Amniotic stem cell (primary cell): ENCODE measurements at regions not wholly inside any gene's neighbourhood (a gene's known extent, or its start where the extent isn't known, plus 50 kb on each side); places are given as distances from the start of the nearest gene placed in this dataset.

Experiments used
- DNase-seq: peaks from one replicate; lab custom pipeline; 2025; lab: John Stamatoyannopoulos, UW

DNA sequence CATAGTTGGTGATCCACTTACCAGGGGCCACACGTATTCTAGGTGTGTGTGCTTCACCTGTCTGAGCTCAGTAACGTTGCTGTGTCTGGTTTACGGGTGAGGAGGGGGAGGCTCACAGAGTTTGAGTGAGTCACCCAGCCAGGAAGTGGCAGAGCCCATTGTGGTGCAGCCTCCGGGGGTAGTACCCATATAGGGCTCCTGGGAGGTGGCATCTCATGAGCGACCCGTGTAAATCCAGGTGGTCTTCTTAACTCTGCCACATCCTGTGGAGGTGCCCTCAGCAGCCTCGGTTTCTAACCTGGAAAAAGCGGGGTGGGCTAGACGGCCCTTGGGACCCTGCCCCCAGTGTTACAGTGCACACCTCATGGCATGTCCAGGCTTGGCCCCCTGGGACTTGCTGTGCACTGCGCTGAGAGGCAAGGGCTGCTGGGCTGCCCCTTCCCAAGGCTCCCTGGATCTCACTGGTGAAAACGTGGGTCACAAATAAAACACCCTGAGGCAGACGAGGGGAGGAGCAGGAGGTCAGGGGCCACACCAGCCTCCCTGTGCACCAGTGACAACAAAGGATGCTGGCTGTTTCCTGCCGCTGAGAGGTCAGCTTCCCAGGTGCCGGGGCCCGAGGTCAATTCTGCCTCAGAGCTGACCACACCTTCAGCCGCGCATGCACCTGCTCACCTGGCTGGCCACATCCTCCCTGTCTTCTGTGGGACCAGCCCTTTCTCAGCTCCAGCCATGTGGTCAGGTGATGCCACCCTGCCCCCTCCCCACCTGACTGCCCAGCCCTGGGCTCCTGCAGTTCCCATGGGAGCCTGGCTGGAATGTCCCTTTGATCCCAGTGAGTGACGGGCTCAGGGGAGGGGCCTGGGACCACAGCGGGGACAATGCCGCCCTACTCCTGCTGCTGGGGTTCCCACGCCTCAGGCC, 305.1 kb downstream of the CTTN start:
- no peak for DNase-seq

DNA sequence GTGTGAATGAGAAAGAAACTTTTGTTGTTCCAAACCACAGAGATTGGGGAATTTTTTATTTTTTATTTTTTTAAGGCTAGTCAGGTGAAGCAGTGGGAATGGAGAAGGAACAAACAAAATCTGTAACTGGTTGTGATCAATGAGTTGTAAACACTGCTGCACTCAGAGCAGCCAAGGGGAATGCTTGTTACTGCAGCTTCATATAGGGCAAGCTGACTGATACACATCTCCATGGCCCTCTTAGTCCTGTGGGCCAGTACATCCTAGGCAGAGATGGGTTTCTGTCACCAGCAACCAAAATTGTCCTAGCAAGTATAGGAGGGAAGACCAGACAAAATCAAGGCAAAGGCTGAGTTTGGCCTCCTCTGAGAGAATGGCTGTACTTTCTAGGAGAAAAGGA, 306.8 kb downstream of the CTTN start:
- no peak for DNase-seq

DNA sequence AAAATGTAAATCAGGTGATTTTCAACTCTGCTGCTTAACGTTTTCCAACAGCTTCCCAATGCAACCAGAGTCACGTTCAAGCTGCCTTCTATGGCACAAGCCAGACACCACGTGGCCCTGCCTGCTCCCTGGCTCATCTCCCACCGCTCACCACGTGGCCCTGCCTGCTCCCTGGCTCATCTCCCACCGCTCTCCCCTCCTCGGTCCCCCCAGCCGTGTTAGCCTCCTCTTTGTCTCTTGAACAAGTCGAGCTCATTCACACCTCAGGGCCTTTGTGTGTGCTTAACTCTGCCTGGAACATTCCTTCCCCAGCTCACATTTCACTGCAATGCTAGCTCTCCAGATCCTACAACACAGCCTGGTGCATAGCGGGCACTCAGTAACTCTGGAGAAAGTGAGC, 307.6 kb downstream of the CTTN start:
- DNase-seq, result no peak

DNA sequence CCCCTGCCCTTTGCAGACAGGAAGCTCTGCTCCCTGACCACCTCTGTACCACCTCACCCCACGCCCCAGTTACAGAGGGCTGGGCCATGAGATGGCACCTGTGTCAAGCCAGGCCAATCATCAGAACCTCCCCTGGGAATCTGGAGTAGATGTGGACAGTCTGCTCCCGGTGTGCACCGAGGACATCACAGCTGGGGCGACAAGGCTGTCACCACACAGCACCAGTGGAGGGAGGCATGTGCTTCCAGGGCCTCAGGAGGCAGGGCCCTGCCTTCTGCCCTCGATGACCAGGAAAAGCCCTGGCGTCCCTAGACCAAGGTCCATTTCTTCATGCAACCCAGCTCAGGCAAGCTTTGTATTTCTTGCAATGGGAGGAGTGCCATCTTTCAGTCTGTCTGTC, 309.5 kb downstream of the CTTN start:
- DNase-seq, result no peak

DNA sequence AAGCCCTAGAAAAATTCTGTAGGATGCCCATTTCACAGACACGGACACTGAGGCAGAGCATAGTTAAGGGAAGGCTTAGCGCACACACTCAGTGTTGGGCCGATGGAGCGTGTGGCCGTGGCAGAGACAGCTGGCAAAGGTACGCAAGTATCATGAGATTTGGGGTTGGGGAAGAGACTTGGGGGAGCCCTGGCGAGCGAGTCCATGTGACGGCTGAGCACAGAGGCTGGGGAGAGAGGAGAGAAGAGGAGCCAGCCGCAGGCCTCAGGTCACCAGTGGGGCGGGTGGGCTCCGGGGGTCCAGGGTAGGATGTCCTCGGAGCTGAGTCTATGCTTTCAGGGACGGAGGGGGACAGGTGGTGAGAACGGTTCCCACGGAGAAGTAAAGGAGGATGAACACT, 311.3 kb downstream of the CTTN start:
- DNase-seq, result no peak

DNA sequence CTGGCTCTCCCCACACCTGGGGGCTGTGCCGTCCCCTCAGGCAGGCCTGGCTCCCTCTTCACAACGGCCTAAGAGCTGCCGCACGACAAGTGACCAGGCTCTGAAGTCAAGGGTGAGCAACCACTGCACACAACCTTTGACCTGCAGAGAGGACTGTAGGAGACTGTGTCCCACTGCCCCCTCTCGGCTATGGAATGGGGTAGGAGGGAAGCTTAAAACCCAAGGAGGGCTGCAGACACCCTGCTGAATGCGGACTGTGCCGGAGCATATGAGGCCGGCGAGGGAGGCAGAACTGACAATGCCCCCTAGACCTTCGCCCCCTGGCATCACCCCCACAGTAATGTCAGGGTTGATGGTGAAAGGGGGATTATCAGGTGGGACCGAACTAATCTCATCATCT, 311.9 kb downstream of the CTTN start:
- DNase-seq, result no peak

DNA sequence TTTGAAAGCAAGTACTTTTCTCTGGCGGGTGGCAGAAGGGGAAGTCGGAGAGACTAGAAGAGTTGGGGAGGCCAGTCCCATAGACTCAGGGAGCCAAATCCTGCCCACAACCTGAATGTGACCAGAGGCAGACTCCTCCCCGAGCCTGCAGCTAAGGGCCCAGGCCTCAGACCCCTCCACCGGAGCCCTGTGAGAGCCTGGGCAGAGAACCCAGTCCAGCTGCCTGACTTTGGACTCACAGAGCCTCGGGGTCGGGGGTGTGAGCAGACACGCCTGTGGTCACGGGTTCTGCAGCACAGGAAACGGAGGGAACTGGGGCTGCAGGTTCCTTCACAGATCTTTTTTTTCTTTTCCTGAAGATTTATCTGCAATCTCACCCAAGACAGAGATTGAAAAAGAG, 312.3 kb downstream of the CTTN start:
- no peak for DNase-seq

DNA sequence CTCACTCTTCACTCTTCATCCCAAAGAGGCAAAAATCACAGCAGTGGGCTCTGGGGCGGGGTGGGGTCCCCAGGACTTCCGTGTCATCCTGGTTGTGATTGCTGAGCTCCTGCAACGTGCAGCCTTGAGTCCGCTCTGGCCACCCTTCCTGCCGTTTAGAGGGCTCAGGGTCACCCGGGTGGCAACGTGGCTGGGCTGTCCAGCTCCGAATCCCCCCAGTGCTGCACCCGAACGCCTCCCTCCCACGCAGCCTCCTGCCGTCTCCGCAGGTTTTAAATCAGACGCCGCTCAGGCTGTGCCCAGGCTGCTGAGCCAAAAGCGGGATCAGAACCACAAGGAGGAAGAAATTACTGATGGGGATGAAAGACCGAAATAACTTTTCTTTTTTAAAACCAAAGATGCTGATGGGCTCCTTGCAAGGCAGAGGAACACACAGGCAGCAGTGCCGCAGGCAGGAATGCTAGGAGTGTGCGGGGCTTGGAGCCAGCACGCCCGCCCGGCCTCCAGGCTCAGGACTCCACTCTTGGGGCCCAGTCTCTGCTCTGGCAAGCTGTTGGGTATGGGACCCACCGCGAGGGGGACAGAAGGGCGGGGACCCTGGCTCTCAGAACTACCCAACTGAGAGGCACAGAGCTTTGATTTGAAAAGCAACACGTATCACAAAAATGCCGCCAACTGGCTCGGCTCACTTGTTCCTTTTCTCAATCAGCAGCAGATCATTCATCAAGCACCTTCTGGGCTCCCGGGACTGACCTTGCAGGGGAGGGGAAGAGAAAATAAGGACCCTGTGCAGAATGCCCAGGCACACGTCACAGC, 313.0 kb downstream of the CTTN start:
- DNase-seq, result no peak

DNA sequence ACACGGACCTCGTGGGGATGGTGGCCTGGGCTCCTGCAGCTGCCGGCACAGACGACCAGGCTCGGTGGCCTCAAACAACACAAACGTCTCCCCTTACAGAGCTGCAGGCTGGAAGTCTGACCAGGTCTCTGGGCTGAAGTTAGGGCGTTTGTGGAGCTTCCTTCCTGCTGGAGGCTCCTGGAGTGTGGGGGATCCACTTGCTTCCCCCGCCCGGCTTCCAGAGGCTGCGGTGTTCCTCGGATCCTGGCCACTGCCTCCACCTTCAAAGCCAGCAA, 313.5 kb downstream of the CTTN start:
- DNase-seq, result no peak

DNA sequence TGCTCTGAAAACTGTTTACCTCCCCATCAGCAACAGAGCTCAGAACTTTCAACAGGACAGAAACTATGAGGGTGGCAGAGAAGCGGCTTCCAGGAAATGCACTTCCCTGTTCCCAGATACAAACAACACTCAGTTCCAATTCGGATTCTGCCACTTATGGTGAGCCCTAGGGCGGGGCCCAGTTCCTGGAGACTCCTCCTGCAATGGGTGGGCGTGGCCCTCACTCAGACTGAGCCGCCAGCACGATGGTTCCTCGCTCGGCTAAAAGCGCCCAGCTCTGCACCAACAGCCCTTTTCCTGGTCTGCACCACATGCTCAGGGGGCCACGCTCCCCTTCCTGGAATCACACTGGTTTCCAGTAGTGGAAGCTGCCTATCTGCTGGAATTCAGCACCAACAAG, 314.1 kb downstream of the CTTN start:
- no peak for DNase-seq

DNA sequence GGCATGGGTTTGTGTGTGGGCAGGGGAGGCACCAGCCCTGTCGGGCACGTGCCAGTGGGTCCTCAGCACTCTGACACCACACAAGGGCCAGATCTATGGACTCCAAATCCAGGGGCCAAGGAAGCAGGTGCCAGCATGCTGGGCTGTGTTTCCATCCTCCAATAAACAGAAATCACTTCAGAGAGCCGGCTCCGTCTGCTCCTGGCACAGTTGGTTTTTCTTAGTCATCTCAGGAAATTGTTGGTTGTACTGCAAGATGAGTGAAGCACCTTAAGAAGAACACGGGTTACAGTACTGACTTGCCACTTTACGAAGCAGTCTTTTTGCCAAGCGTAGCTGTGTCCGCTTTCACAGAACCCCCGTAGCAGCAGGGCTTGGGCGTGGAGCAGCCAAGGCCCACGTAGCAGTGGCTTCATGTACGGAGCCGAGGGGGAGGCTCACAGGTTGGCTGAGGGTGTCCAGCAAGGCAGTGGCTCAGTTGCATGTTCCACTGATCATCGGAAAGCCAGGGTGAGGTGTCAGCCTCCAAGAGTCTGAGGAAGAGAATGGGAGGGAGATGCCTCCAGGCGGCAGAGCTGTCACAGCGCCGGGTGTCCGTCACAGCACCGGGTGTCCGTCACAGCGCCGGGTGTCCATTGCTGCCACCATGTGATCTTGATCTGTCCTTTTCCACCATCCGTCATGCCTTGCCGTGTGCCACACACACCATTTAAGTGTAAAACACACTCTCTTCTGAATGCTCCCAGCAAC, 314.9 kb downstream of the CTTN start:
- DNase-seq, result no peak

DNA sequence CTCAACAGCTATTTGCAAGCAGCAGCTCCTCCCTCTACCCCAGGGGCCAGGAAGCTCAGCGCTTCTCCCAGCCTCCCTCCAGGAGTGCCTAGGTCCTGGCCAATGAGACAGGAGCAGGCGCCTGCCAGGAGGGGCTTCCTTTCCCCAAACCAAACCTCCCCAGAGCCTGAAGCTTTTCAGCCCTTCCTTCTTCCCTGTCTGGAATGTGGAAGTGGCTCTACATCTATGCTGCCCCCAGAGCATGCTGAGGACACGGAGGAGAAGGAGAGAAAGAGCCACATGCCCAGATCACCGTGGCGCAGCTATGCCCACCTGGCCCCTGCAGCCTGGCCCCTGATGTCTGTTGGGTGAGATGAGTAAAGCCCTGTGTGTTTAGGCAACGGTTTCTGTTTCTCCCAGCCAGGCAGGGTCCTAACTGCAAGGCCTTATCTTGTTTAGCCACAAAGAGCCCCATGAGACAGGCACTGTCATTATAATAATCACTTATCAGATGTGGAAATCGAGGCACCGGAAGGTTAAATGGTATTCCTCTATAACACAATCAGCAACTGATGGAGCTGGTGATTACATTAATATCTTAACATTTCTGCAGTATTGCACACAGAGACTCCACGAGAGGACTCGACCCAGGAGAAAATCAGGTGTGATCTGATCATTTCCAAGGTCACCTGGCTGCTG, 315.8 kb downstream of the CTTN start:
- no peak for DNase-seq

DNA sequence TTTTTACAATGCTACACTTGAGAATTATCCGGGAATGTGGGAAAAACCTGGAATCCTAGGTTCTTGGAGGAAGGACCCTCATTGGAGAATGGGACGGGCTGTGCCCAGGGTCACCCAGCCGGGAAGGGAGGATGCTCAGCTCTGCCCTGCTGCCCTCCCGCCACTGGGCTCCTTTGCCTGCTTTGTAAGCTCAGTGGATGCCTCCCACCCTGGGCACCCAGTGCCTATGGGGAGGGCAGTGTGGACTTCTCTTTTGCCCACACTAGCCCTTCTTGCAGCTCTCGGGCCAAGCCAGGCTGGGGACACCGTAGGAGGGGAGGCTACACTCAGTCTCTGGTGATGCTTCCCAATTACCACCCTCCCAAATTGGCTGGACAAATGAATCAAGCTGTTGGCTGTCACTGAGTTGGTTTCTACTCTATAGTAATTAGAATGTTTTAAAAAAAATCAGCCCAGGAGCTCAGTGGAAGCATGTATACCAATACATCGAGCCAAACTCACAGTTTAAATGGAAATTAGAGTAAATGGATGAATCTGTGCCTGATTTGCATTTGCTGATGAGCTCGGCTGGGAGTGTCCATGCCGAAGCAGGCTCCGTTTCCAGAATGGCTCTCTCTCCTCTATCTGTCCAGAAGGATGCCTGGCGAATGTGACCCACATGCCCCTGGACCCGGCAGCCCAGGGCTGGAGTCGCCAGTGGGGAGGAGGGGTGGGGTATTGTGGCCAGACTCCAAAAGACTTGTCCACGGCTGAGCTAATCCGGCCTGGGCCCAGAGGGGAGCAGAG, 317.0 kb downstream of the CTTN start:
- no peak for DNase-seq

DNA sequence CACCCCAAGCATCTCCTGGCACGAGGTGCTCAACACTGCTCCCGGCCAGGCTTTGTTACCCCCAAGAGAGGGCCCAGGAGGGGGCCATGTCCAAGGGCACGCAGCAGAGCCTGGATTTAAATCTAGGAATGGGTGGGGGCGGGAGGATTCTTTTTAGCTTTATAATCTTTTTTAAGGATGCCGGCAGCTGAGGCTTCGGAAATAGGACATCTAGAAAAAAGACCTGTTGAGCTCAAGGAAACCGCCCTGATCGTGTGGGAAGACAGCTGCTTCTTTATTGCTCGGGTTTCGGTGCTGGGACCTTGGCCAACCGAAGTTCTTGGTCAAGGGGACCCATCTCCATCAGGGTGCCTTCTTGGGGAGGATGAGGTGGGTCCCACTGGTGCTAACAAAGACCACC, 317.9 kb downstream of the CTTN start:
- DNase-seq, result no peak

DNA sequence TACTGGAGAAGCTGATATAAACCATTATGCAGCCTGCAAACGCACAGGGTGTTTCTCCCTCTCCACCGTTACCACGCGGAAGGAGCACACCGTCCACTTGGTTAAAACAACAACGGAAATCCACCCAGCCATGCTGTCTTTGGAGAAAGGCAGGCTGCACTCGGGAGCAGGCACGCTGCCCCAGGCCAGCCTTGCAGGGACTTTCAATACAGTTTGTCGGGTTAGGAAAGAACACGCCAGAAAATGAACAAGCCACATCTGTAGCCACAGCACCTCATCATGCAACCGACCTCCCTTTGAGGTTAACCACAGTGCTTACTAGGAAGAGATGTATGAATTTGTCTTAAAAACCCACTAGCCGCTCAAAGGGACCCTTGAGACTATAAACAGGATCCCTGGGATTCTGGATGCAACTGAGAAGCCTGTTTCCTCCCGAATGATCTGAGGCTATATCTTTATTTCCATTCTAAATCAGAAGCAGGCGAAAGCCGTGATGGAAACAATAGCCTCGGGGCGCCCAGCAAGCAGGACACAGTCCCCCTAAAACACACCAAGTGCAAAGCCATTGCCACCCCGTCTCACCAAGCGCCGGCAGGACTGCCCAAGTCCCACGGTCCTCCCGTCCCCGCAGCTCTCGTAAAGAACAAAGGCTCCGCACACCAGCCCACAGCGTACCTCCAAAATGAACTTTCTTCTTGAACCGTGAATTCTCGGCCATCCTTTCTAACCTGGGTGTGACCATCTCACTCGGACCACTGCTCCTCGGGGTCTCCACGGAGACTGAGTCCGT, 318.9 kb downstream of the CTTN start:
- DNase-seq, result no peak

DNA sequence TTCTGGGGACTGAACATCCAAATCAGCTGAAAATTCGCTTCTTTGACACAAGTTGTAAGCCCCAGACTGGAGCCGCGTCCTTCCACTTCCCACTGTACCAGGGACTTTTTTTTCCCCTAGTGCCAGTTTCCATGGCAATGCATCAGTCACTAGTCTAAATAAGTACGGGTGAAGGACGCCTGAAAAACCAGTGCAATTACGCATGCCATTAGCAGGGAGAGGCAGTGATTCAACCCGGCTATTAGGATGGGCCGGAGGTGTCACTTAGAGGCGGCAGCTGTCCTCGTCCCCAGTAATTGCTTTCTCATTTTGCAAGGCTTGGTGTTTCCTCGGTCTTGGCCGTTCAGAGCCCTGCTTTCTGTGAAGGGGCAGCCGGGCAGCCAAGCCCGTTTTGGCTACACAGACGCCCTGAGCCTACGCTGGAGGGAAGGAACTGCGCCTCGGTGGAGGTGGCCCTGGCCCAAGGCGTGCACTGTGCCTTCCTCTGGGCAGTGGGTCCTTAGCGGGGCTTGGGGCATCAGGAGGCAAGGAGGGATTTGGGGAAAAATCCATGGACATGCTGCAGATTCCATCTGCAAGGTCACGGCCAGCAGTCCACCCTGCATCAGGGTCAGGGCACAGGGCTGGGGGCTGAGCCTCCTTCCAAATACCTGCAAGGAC, 319.7 kb downstream of the CTTN start:
- no peak for DNase-seq

DNA sequence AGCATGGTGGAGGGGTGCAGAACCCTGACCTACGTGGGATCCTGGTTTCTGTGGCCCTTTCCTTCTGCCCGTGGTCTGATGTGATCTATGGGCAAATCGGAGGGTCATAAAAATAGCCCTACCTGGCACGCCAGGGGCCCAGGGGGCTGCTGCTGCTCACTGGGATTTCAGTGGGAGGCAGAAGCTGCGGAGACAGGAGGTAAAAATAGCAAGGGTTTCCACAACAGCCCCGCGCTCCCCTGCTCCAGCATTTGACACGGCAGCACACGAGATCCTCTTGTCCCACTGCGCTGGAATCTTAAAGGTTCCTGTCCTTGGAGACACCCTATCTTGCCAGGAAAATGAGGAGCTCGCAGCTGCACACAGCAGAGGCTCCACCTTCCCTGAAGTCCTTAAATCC, 321.2 kb downstream of the CTTN start:
- DNase-seq, result no peak

DNA sequence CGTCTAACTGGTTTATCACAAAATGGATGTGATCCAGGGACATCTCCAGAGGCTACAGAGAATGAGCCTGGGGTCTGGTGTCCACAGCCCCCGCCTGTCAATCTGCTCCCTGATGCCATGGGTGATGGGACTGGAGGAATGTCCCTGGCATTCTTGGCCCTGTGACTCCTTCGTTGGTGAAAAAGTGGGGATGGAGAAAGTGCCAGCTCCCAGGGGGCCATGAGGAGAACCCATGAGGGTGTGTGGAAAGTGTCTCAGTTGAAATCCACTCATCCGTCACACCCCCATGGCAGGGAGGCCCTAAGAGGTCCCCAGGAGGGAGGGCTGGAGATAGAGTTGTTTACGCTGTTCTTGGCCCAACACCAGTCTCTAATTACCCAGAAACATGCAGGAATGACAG, 322.0 kb downstream of the CTTN start:
- no peak for DNase-seq

DNA sequence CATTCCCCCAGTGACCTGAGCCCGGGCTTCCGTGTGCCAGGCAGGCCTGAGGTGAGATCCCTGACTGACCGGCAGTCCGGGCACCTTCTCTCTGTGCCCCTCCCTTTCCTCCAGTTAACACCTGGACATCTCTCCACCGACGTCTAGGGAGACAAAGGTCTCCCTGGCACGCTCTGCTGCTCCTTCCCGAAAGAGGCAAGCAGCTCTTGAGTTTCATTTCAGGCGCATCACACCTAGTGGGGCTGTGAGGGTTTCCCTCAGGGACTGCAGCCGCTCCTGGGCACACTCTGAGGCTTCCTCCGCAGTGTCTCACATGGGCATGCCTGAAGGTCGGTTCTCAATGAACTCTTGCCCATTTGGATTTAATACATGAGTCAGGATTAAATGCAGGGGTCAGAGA, 322.7 kb downstream of the CTTN start:
- no peak for DNase-seq

DNA sequence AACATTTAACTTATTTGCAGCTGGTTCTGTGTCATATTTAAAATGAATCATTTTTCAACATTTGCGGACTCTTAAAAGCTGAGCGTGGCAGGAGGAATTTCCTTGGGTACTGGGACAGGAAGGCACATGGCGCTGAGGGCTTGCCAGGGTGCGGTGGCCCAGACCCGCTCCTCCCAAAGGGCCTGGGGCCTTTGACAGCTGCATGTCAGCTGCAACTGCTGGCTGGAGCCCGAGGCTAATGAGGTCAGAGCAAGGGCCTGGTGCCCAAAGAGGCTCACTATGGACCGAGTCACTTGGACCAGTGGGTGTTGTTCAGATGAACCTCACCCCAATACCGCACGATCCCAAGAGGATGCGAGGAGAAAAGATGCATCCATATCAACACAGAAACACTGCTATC, 326.9 kb downstream of the CTTN start:
- no peak for DNase-seq
